ENCODE measurements at regions not wholly inside any gene's neighbourhood (a gene's known extent, or its start where the extent isn't known, plus 50 kb on each side); places are given as distances from the start of the nearest gene placed in this dataset.

DNA sequence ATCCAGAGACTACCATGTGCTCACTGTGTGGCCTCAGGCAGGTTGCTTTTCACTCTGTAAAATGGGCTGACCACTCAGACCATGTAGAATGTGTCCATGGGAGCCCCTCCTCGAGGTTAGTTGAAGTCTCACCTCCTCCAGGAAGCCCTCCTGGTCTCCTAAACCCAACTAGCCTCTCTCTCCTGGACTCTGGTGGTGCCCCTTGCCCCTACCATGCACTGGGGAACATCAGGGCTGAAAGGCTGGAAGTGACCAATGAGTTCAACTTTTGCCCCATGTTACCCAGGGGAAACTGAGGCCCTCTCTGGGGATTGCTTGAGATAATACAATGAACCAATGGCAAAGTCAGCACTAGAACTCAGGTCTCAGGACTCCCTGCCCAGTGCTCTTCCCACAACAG is 69.2 kb upstream of the SLC6A6 start:
- BruUV-seq (replicated peaks): no TSS peak
- ATAC-seq (ENCODE audit: low read depth) (no peak), DNase-seq (no peak)
- no peak overlapping the region for H3K18ac ChIP-seq (ENCODE audit: low read depth, low read length)
- no peaks in the 10 kb centered on the region for H3K4me1 ChIP-seq (ENCODE audit: control insufficient read depth, insufficient read depth, low read length)
- peaks cover 13% of the 10 kb centered on the region for H3K27me3 ChIP-seq (ENCODE audit: control insufficient read depth, insufficient read depth, low read length)
- dilution Hi-C loops (cut with HindIII; ENCODE audit: low sequenced_read_pairs, unreplicated experiment) (no loop called here), intact Hi-C loops (cut with micrococcal nuclease) (no loop called here), in situ Hi-C loops (cut with MboI; ENCODE audit: low sequenced_read_pairs) (no loop called here)
- H3K14ac ChIP-seq (replicated peaks; ENCODE audit: low read depth, low read length): no peak overlapping the region
- H3K4me2 ChIP-seq (ENCODE audit: low read depth, low read length): no peak overlapping the region
- H3K4me3 ChIP-seq (ENCODE audit: insufficient read depth, low read depth, low read length): no peak overlapping the region
- H2AK5ac ChIP-seq (ENCODE audit: low read depth, low read length): no peak overlapping the region
- H2BK15ac ChIP-seq (ENCODE audit: low read depth, low read length): no peak overlapping the region; the same call in 2 of the 3 replicates
- no peak overlapping the region for H3K27ac ChIP-seq (ENCODE audit: insufficient read depth, low read length)
- H3K9me3 ChIP-seq (ENCODE audit: control insufficient read depth, insufficient read depth, low read length): no peaks in the 10 kb centered on the region
- H3K9ac ChIP-seq (ENCODE audit: low read depth, low read length): no peak overlapping the region
- H3K9me1 ChIP-seq (ENCODE audit: insufficient read depth, low read length): no peaks in the 10 kb centered on the region; the same call in 1 of the 2 replicates
- H3K56ac ChIP-seq (ENCODE audit: extremely low read depth, insufficient read depth, low read length): no peak overlapping the region
- no peak for TF ChIP-seq CEBPB (IDR thresholded peaks at IDR 0.05; ENCODE audit: low read depth, low read length)
- TF ChIP-seq FOS (IDR thresholded peaks at IDR 0.05; ENCODE audit: low read depth, low read length): no peak
- TF ChIP-seq MAZ (IDR thresholded peaks at IDR 0.05; ENCODE audit: borderline replicate concordance, low read depth, low read length): no peak
- TF ChIP-seq RAD21 (IDR thresholded peaks at IDR 0.05; ENCODE audit: low read length): no peak
- no peak for TF ChIP-seq MAFK (IDR thresholded peaks at IDR 0.05; ENCODE audit: low read depth, low read length)
- no peak overlapping the region for H4K91ac ChIP-seq (ENCODE audit: insufficient read depth, low read depth, low read length)
- ChIA-PET POLR2A (ENCODE audit: unreplicated experiment) (no interaction called here), CTCF (no interaction called here)
- no peak overlapping the region for H2AK9ac ChIP-seq (replicated peaks; ENCODE audit: low read depth, low read length, poor library complexity)
- no peak overlapping the region for H2BK120ac ChIP-seq (ENCODE audit: low read depth, low read length)
- H3K36me3 ChIP-seq (ENCODE audit: control insufficient read depth, insufficient read depth, low read length): no peaks in the 10 kb centered on the region
- H4K5ac ChIP-seq (ENCODE audit: low read depth, low read length): no peak overlapping the region
- no peaks in the 10 kb centered on the region for H4K20me1 ChIP-seq (ENCODE audit: insufficient read depth, low read length)
- H2AFZ ChIP-seq (replicated peaks; ENCODE audit: low read length, poor library complexity): no peak overlapping the region
- WGBS, 2 experiments (ENCODE audit: extremely low coverage in 2 of 2, insufficient read length in 1 of 2): no CpG with 5 or more reads among the region's 1 CpG
- H4K8ac ChIP-seq (ENCODE audit: low read depth in 2 of 2, low read length in 2 of 2): no peak overlapping the region
- no peak overlapping the region for H3K4ac ChIP-seq (ENCODE audit: low read depth, low read length)
- H2BK20ac ChIP-seq (ENCODE audit: low read depth, low read length): no peak overlapping the region
- H3K23ac ChIP-seq (ENCODE audit: low read depth, low read length): no peak overlapping the region
- H3K79me1 ChIP-seq (ENCODE audit: low read depth in 1 of 2, low read length in 2 of 2): no peaks in the 10 kb centered on the region
- H2BK5ac ChIP-seq (ENCODE audit: low read depth, low read length, poor library complexity, severe bottlenecking): no peak overlapping the region
